Right atrium auricular region (tissue), 2 donors: ENCODE measurements at regions not wholly inside any gene's neighbourhood (a gene's known extent, or its start where the extent isn't known, plus 50 kb on each side); places are given as distances from the start of the nearest gene placed in this dataset.

Experiments used
- DNase-seq: peaks from one replicate; pipeline ENCODE4 v3.0.0-alpha.2; 2019; ENCODE audit warnings: low spot score
- H3K27ac ChIP-seq, 2 donors: fragments of 200-600 bp; sonication (generic); 1 replicate in 1 of 2; 2 replicates in 1 of 2; pipeline ENCODE4 v1.5.1; 2016 to 2019
- H3K27me3 ChIP-seq, 2 donors: fragments of 200-600 bp; sonication (generic); one replicate each; pipeline versions ENCODE4 v1.5.1 to v1.6.0; 2017 to 2019
- H3K36me3 ChIP-seq: fragments of 200-600 bp; sonication (generic); one replicate; pipeline ENCODE4 v1.5.1; 2016
- H3K4me1 ChIP-seq, 2 donors: fragments of 200-600 bp; sonication (generic); one replicate each; pipeline versions ENCODE4 v1.5.1 to v1.6.0; 2017 to 2019
- H3K4me3 ChIP-seq, 2 donors: fragments of 200-600 bp; sonication (generic); 1 replicate in 1 of 2; 2 replicates in 1 of 2; pipeline ENCODE4 v1.5.1; 2017 to 2019; ENCODE audit warnings: mild to moderate bottlenecking in 1 of 2, moderate library complexity in 1 of 2
- H3K9me3 ChIP-seq, 2 donors: fragments of 200-600 bp; sonication (generic); one replicate each; pipeline ENCODE4 v1.5.1; 2019
- CTCF ChIP-seq, 2 donors: fragments of 200-600 bp; sonication (generic); IDR thresholded peaks; one replicate each; pipeline ENCODE4 v1.5.1; 2019; ENCODE audit warnings: antibody characterized with exemption in 2 of 2

- Histone ChIP-seq H3K27me3 (no peaks in the 10 kb centered on the region), H3K4me3 (no peak overlapping the region), H3K27ac (no peak overlapping the region), H3K9me3 (no peaks in the 10 kb centered on the region), H3K4me1 (no peaks in the 10 kb centered on the region), H3K36me3 (no peaks in the 10 kb centered on the region)
- TF ChIP-seq CTCF (IDR thresholded peaks at IDR 0.05): no peak
- DNase-seq: no peak
These were observed 169.1 kb upstream of the EPHA5 start for GRCh38 chr4:65839164-65839931.

- Histone ChIP-seq H3K27ac (no peak overlapping the region), H3K27me3 (no peaks in the 10 kb centered on the region), H3K9me3 (no peaks in the 10 kb centered on the region), H3K4me3 (no peak overlapping the region), H3K36me3 (no peaks in the 10 kb centered on the region), H3K4me1 (no peaks in the 10 kb centered on the region)
- TF ChIP-seq CTCF (IDR thresholded peaks at IDR 0.05): no peak
- no peak for DNase-seq
These were observed 164.4 kb upstream of the EPHA5 start for GRCh38 chr4:65834707-65835106.

- Histone ChIP-seq H3K9me3 (no peaks in the 10 kb centered on the region), H3K27ac (no peak overlapping the region), H3K27me3 (no peaks in the 10 kb centered on the region), H3K4me1 (no peaks in the 10 kb centered on the region), H3K36me3 (no peaks in the 10 kb centered on the region), H3K4me3 (no peak overlapping the region)
- TF ChIP-seq CTCF (IDR thresholded peaks at IDR 0.05): no peak
- DNase-seq: no peak
These were observed 161.5 kb upstream of the EPHA5 start for GRCh38 chr4:65831828-65832227.

GRCh38 chr4:65825116-65825753 lies 154.9 kb upstream of the EPHA5 start:
- no peak for TF ChIP-seq CTCF (IDR thresholded peaks at IDR 0.05)
- no peaks in the 10 kb centered on the region for H3K9me3 ChIP-seq
- H3K36me3 ChIP-seq: no peaks in the 10 kb centered on the region
- no peaks in the 10 kb centered on the region for H3K27me3 ChIP-seq
- no peak overlapping the region for H3K27ac ChIP-seq
- no peaks in the 10 kb centered on the region for H3K4me1 ChIP-seq
- H3K4me3 ChIP-seq: no peak overlapping the region
- DNase-seq: no peak

GRCh38 chr4:65819192-65819591 lies 148.9 kb upstream of the EPHA5 start:
- H3K27ac ChIP-seq: no peak overlapping the region
- no peak overlapping the region for H3K4me3 ChIP-seq
- no peaks in the 10 kb centered on the region for H3K36me3 ChIP-seq
- DNase-seq: no peak
- no peaks in the 10 kb centered on the region for H3K4me1 ChIP-seq
- H3K9me3 ChIP-seq: peaks cover 3 to 20% of the 10 kb centered on the region in 2 donors
- no peak for TF ChIP-seq CTCF (IDR thresholded peaks at IDR 0.05)
- H3K27me3 ChIP-seq: no peaks in the 10 kb centered on the region
